NCI-H1436 (cell line): ENCODE measurements at regions not wholly inside any gene's neighbourhood (a gene's known extent, or its start where the extent isn't known, plus 50 kb on each side); places are given as distances from the start of the nearest gene placed in this dataset.
A peak's percentile ranks its signal among the peaks of the same experiment; 100 is the strongest.

ENCODE experiments used
- DNase-seq: peaks from one replicate; lab custom pipeline; 2025; lab: John Stamatoyannopoulos, UW

- no peak for DNase-seq
Observed at GRCh38 chr4:171759274-171759673, 53.9 kb upstream of the GALNTL6 start.

GRCh38 chr4:171751538-171751937, 61.7 kb upstream of the GALNTL6 start:
- DNase-seq, result no peak

- no peak for DNase-seq
Observed at GRCh38 chr4:171746418-171746817, 66.8 kb upstream of the GALNTL6 start.

GRCh38 chr4:171742436-171742835, 70.8 kb upstream of the GALNTL6 start:
- DNase-seq, result no peak

GRCh38 chr4:171727185-171727584, 86.0 kb upstream of the GALNTL6 start:
- DNase-seq, result no peak

GRCh38 chr4:171721937-171722336, 91.3 kb upstream of the GALNTL6 start:
- DNase-seq, result no peak

GRCh38 chr4:171719691-171720090, 93.5 kb upstream of the GALNTL6 start:
- DNase-seq, result no peak

- no peak for DNase-seq
Observed at GRCh38 chr4:171718665-171719064, 94.5 kb upstream of the GALNTL6 start.

GRCh38 chr4:171718069-171718468, 95.1 kb upstream of the GALNTL6 start:
- no peak for DNase-seq

- no peak for DNase-seq
Observed at GRCh38 chr4:171717231-171717741, 95.9 kb upstream of the GALNTL6 start.

GRCh38 chr4:171715973-171716372, 97.2 kb upstream of the GALNTL6 start:
- DNase-seq, result no peak

GRCh38 chr4:171714791-171715454, 98.3 kb upstream of the GALNTL6 start:
- DNase-seq, result no peak

GRCh38 chr4:171710743-171711142, 102.5 kb upstream of the GALNTL6 start:
- DNase-seq, result peak; percentile 85

GRCh38 chr4:171676555-171677215, 136.5 kb upstream of the GALNTL6 start:
- no peak for DNase-seq

- DNase-seq, result no peak
Observed at GRCh38 chr4:171674781-171675180, 138.4 kb upstream of the GALNTL6 start.

GRCh38 chr4:171668403-171668802, 144.8 kb upstream of the GALNTL6 start:
- no peak for DNase-seq

- DNase-seq, result no peak
Observed at GRCh38 chr4:171667906-171668305, 145.3 kb upstream of the GALNTL6 start.

- no peak for DNase-seq
Observed at GRCh38 chr4:171651071-171651470, 162.1 kb upstream of the GALNTL6 start.

GRCh38 chr4:171650543-171650942, 162.7 kb upstream of the GALNTL6 start:
- DNase-seq, result no peak

- DNase-seq, result no peak
Observed at GRCh38 chr4:171648926-171649325, 164.3 kb upstream of the GALNTL6 start.

GRCh38 chr4:171646984-171647383, 166.2 kb upstream of the GALNTL6 start:
- no peak for DNase-seq

- no peak for DNase-seq
Observed at GRCh38 chr4:171644430-171645057, 168.7 kb upstream of the GALNTL6 start.

GRCh38 chr4:171639540-171639939, 173.7 kb upstream of the GALNTL6 start:
- DNase-seq, result no peak
